HepG2 (cell line): ENCODE measurements at regions not wholly inside any gene's neighbourhood (a gene's known extent, or its start where the extent isn't known, plus 50 kb on each side); places are given as distances from the start of the nearest gene placed in this dataset.

Experiments used
- ATAC-seq: fragments of 200-7000 bp; cut with Tn5 transposase; 3 replicates; pipeline ENCODE4 v1.9.1; 2020; ENCODE audit warnings: mild to moderate bottlenecking, moderate library complexity
- BruUV-seq: library from RNA; stranded (reverse); fragments of 400-500 nt; replicated peaks from 2 replicates; lab custom pipeline; 2021; lab: Mats Ljungman, UMichigan
- CTCF ChIA-PET: fragments of 300-600 bp; formaldehyde crosslinking; extraction: SDS; loops from one replicate; lab custom pipeline; 2021; ENCODE audit warnings: low total read pairs, inconsistent platforms, low intra/inter-chr PET ratio; lab: Yijun Ruan, JAX
- POLR2A ChIA-PET: fragments of 350-600 bp; sonication (Branson Sonifier 250); formaldehyde crosslinking; loops from one replicate; lab custom pipeline; 2020; ENCODE audit warnings: antibody characterized with exemption, inconsistent platforms; lab: Yijun Ruan, JAX
- DNase-seq: peaks from one replicate; pipeline ENCODE4 v3.0.0-alpha.2; 2015; ENCODE audit warnings: low spot score
- FAIRE-seq: peaks from 3 replicates; lab custom pipeline; 2011; peaks lifted over from hg19 to GRCh38; lab: Jason Lieb, UNC
- H2AFZ ChIP-seq: one replicate; pipeline ENCODE4 v1.6.1; 2011; ENCODE audit warnings: low read length, inconsistent platforms
- H3K27ac ChIP-seq: fragments of 300-600 bp; 3 replicates; pipeline ENCODE4 v1.8.0; 2011; ENCODE audit warnings: mixed run types, mild to moderate bottlenecking, mixed read lengths, low read length, inconsistent platforms; ENCODE audit not compliant: insufficient read depth; ENCODE audit errors: extremely low read length
- H3K27me3 ChIP-seq, 2 experiments: fragments of 200-600 bp in 1 of 2; 2 replicates in 1 of 2; 3 replicates in 1 of 2; pipeline versions ENCODE4 v1.6.0 to v1.8.0; 2011; ENCODE audit warnings: low read length in 2 of 2, mild to moderate bottlenecking in 2 of 2, moderate library complexity in 2 of 2, inconsistent platforms in 1 of 2; ENCODE audit not compliant: insufficient read depth in 2 of 2, control insufficient read depth in 1 of 2
- H3K36me3 ChIP-seq, 2 experiments: fragments of 200-600 bp in 1 of 2; replicated peaks in 1 of 2; 2 replicates in 1 of 2; 3 replicates in 1 of 2; pipeline versions ENCODE4 v1.5.1 to v1.8.0; 2011; ENCODE audit warnings: low read length in 2 of 2, inconsistent platforms in 1 of 2; ENCODE audit not compliant: insufficient read depth in 2 of 2, control insufficient read depth in 1 of 2
- H3K4me1 ChIP-seq: 2 replicates; pipeline ENCODE4 v1.5.1; 2012; ENCODE audit warnings: low read length, inconsistent platforms; ENCODE audit not compliant: insufficient read depth
- H3K4me2 ChIP-seq: 2 replicates; pipeline ENCODE4 v1.6.0; 2011; ENCODE audit warnings: low read depth, low read length, inconsistent platforms
- H3K4me3 ChIP-seq, 3 experiments: fragments of 200-600 bp in 1 of 3; sonication (generic), shearing (Covaris generic) in 1 of 3; replicated peaks in 1 of 3; 2 replicates each; pipeline ENCODE4 v1.5.1; 2011 to 2016; ENCODE audit warnings: low read length in 3 of 3, inconsistent platforms in 2 of 3, low read depth in 2 of 3, mild to moderate bottlenecking in 2 of 3, control low read depth in 1 of 3, mixed read lengths in 1 of 3; ENCODE audit not compliant: insufficient read depth in 1 of 3
- H3K79me2 ChIP-seq: one replicate; pipeline ENCODE4 v1.6.1; 2011; ENCODE audit warnings: low read length, inconsistent platforms; ENCODE audit not compliant: insufficient read depth
- H3K9ac ChIP-seq: 2 replicates; pipeline ENCODE4 v1.6.0; 2011; ENCODE audit warnings: mild to moderate bottlenecking, low read depth, low read length, inconsistent platforms; ENCODE audit not compliant: insufficient read depth
- H3K9me3 ChIP-seq: 2 replicates; pipeline ENCODE4 v1.5.1; 2012; ENCODE audit warnings: mild to moderate bottlenecking, low read length
- H4K20me1 ChIP-seq: 2 replicates; pipeline ENCODE4 v1.6.0; 2011; ENCODE audit warnings: inconsistent platforms, mild to moderate bottlenecking, low read length, moderate library complexity; ENCODE audit not compliant: insufficient read depth
- ARID2 ChIP-seq: sonication (generic); formaldehyde crosslinking; IDR thresholded peaks from 2 replicates; pipeline ENCODE4 v1.8.1; 2022; ENCODE audit warnings: mild to moderate bottlenecking, missing genetic modification reagents, borderline replicate concordance
- ATM ChIP-seq: fragments of 450-650 bp; IDR thresholded peaks from 2 replicates; pipeline ENCODE4 v1.7.1; 2017; ENCODE audit warnings: mild to moderate bottlenecking, borderline replicate concordance
- CERS6 ChIP-seq: sonication (generic); formaldehyde crosslinking; IDR thresholded peaks from 2 replicates; pipeline ENCODE4 v1.5.0; 2020; ENCODE audit warnings: missing genetic modification reagents
- ESRRA ChIP-seq: sonication (generic); formaldehyde crosslinking; IDR thresholded peaks from 2 replicates; pipeline ENCODE4 v1.5.1; 2020; ENCODE audit warnings: mild to moderate bottlenecking, low read depth, missing genetic modification reagents
- HNF4A ChIP-seq: sonication (generic); formaldehyde crosslinking; IDR thresholded peaks from 2 replicates; pipeline ENCODE4 v1.4.0; 2020; ENCODE audit warnings: missing genetic modification reagents
- KDM1A ChIP-seq: IDR thresholded peaks from 2 replicates; pipeline ENCODE4 v1.6.1; 2016; ENCODE audit warnings: missing compliant biosample characterization
- KLF9 ChIP-seq: IDR thresholded peaks from 2 replicates; pipeline ENCODE4 v1.6.1; 2016; ENCODE audit warnings: low read depth
- MZF1 ChIP-seq: sonication (generic); formaldehyde crosslinking; IDR thresholded peaks from 2 replicates; pipeline ENCODE4 v1.8.1; 2023; ENCODE audit warnings: mild to moderate bottlenecking, missing genetic modification reagents, borderline replicate concordance
- PHB2 ChIP-seq: fragments of 450-650 bp; IDR thresholded peaks from 2 replicates; pipeline ENCODE4 v1.6.1; 2018; ENCODE audit not compliant: partially characterized antibody
- SAFB2 ChIP-seq: sonication (generic); formaldehyde crosslinking; IDR thresholded peaks from 2 replicates; pipeline ENCODE4 v1.5.1; 2020; ENCODE audit warnings: missing genetic modification reagents, low read depth, mild to moderate bottlenecking, borderline replicate concordance
- TCF7L2 ChIP-seq: IDR thresholded peaks from 2 replicates; pipeline ENCODE4 v1.6.1; 2011; ENCODE audit warnings: mild to moderate bottlenecking, low read depth, low read length, moderate library complexity
- TMF1 ChIP-seq: sonication (generic); formaldehyde crosslinking; IDR thresholded peaks from 2 replicates; pipeline ENCODE4 v1.8.1; 2022; ENCODE audit warnings: low read depth, missing genetic modification reagents
- TP53 ChIP-seq: sonication (generic); formaldehyde crosslinking; conservative IDR thresholded peaks from 2 replicates; pipeline ENCODE4 v1.4.0; 2020; ENCODE audit warnings: missing genetic modification reagents
- TRIM22 ChIP-seq: fragments of 450-650 bp; IDR thresholded peaks from 2 replicates; pipeline ENCODE4 v1.6.1; 2017
- ZFP37 ChIP-seq: sonication (generic); formaldehyde crosslinking; IDR thresholded peaks from 2 replicates; pipeline ENCODE4 v1.4.0; 2020; ENCODE audit warnings: missing genetic modification reagents, borderline replicate concordance
- ZNF34 ChIP-seq: sonication (generic); formaldehyde crosslinking; IDR thresholded peaks from 2 replicates; pipeline ENCODE4 v1.4.0; 2020; ENCODE audit warnings: mild to moderate bottlenecking, missing genetic modification reagents, borderline replicate concordance
- ZNF572 ChIP-seq: sonication (generic); formaldehyde crosslinking; IDR thresholded peaks from 2 replicates; pipeline ENCODE4 v1.5.1; 2020; ENCODE audit warnings: mild to moderate bottlenecking, missing genetic modification reagents
- ZNF674 ChIP-seq: sonication (generic); formaldehyde crosslinking; IDR thresholded peaks from 2 replicates; pipeline ENCODE4 v1.5.0; 2020; ENCODE audit warnings: low read depth, mild to moderate bottlenecking, missing genetic modification reagents
- ZNF724P ChIP-seq: sonication (generic); formaldehyde crosslinking; IDR thresholded peaks from 2 replicates; pipeline ENCODE4 v1.8.0; 2022; ENCODE audit warnings: missing genetic modification reagents, borderline replicate concordance
- ZNF841 ChIP-seq: sonication (generic); formaldehyde crosslinking; IDR thresholded peaks from 2 replicates; pipeline ENCODE4 v1.8.1; 2023; ENCODE audit warnings: missing genetic modification reagents, borderline replicate concordance
- in situ Hi-C: cut with HindIII; loops from 2 replicates; pipeline ENCODE4 v1.10.0; 2017; ENCODE audit warnings: low pct_unique_long_range_greater_than_20kb; ENCODE audit not compliant: extremely low pct_ligation_motif_present
- intact Hi-C: fragments of 100-400 bp; cut with micrococcal nuclease; formaldehyde crosslinking; loops from one replicate; pipeline ENCODE4 v1.10.0; 2022; ENCODE audit not compliant: unreplicated experiment

GRCh38 chr11:114924042-114924441, 245.7 kb downstream of the NXPE2 start:
- Histone ChIP-seq H3K9me3 (no peaks in the 10 kb centered on the region), H3K79me2 (no peaks in the 10 kb centered on the region), H3K27me3 (peaks cover 0 to 4% of the 10 kb centered on the region in 2 experiments; a peak in 1 of 5 replicates), H3K4me3 (no peak overlapping the region), H2AFZ (no peak overlapping the region), H3K4me2 (no peak overlapping the region), H4K20me1 (no peaks in the 10 kb centered on the region), H3K36me3 (no peaks in the 10 kb centered on the region), H3K4me1 (no peaks in the 10 kb centered on the region), H3K9ac (no peak overlapping the region), H3K27ac (no peak overlapping the region)
- DNase-seq (no peak), FAIRE-seq (no peak), ATAC-seq (no peak)
- CTCF ChIA-PET = no interaction called here
- intact Hi-C loops = no loop called here
- POLR2A ChIA-PET = no interaction called here
- in situ Hi-C loops = no loop called here
- TF ChIP-seq ZNF572 (CRISPR knock-in tag) (no peak), TMF1 (CRISPR knock-in tag) (no peak), TP53 (CRISPR knock-in tag) (no peak), ZNF34 (CRISPR knock-in tag) (no peak), ESRRA (CRISPR knock-in tag) (no peak), ZNF724P (no peak), MZF1 (CRISPR knock-in tag) (no peak), SAFB2 (CRISPR knock-in tag) (no peak), ARID2 (CRISPR knock-in tag) (no peak), TCF7L2 (no peak), ZNF841 (CRISPR knock-in tag) (no peak), ZFP37 (CRISPR knock-in tag) (no peak), ZNF674 (CRISPR knock-in tag) (no peak), KDM1A (CRISPR knock-in tag) (no peak), PHB2 (no peak), CERS6 (CRISPR knock-in tag) (no peak), TRIM22 (no peak), KLF9 (CRISPR knock-in tag) (no peak), ATM (no peak), HNF4A (CRISPR knock-in tag) (no peak)
- BruUV-seq = no TSS peak
